IPS-NIHi7 (cell line): ENCODE measurements at regions not wholly inside any gene's neighbourhood (a gene's known extent, or its start where the extent isn't known, plus 50 kb on each side); places are given as distances from the start of the nearest gene placed in this dataset.

ENCODE experiments used
- DNase-seq: peaks from one replicate; pipeline ENCODE4 v3.0.0; 2012; ENCODE audit warnings: mixed read lengths; ENCODE audit errors: extremely low spot score

- no peak for DNase-seq
These were observed 96.6 kb upstream of the CTNNB1 start for GRCh38 chr3:41102750-41103149.

GRCh38 chr3:41103200-41103599 lies 96.1 kb upstream of the CTNNB1 start:
- no peak for DNase-seq

GRCh38 chr3:41104147-41104546 lies 95.2 kb upstream of the CTNNB1 start:
- DNase-seq = no peak

- DNase-seq = no peak
These were observed 92.6 kb upstream of the CTNNB1 start for GRCh38 chr3:41106691-41107090.

- DNase-seq = no peak
These were observed 88.3 kb upstream of the CTNNB1 start for GRCh38 chr3:41111011-41111410.

- DNase-seq = no peak
These were observed 86.8 kb upstream of the CTNNB1 start for GRCh38 chr3:41112466-41112865.

GRCh38 chr3:41115069-41115468 lies 84.2 kb upstream of the CTNNB1 start:
- DNase-seq = no peak

GRCh38 chr3:41116851-41117250 lies 82.5 kb upstream of the CTNNB1 start:
- DNase-seq = no peak

- DNase-seq = no peak
These were observed 81.9 kb upstream of the CTNNB1 start for GRCh38 chr3:41117398-41117870.

GRCh38 chr3:41118461-41119390 lies 80.6 kb upstream of the CTNNB1 start:
- DNase-seq = no peak

- DNase-seq = peak; percentile 22
These were observed 78.8 kb upstream of the CTNNB1 start for GRCh38 chr3:41120460-41120859.

- DNase-seq = no peak
These were observed 74.0 kb upstream of the CTNNB1 start for GRCh38 chr3:41125258-41125657.

- no peak for DNase-seq
These were observed 72.8 kb upstream of the CTNNB1 start for GRCh38 chr3:41126472-41126871.

GRCh38 chr3:41126961-41127360 lies 72.3 kb upstream of the CTNNB1 start:
- no peak for DNase-seq

GRCh38 chr3:41127414-41127813 lies 71.9 kb upstream of the CTNNB1 start:
- no peak for DNase-seq

- no peak for DNase-seq
These were observed 69.6 kb upstream of the CTNNB1 start for GRCh38 chr3:41129731-41130130.

- peak; percentile 70 for DNase-seq
These were observed 68.1 kb upstream of the CTNNB1 start for GRCh38 chr3:41131224-41131623.

GRCh38 chr3:41137686-41138111 lies 61.6 kb upstream of the CTNNB1 start:
- DNase-seq = no peak

GRCh38 chr3:41138146-41138545 lies 61.2 kb upstream of the CTNNB1 start:
- DNase-seq = no peak

- no peak for DNase-seq
These were observed 60.7 kb upstream of the CTNNB1 start for GRCh38 chr3:41138601-41139000.

GRCh38 chr3:41140242-41140641 lies 59.1 kb upstream of the CTNNB1 start:
- DNase-seq = no peak

- DNase-seq = no peak
These were observed 57.7 kb upstream of the CTNNB1 start for GRCh38 chr3:41141433-41142167.
